HG03039 (cell line): ENCODE measurements at regions not wholly inside any gene's neighbourhood (a gene's known extent, or its start where the extent isn't known, plus 50 kb on each side); places are given as distances from the start of the nearest gene placed in this dataset.

Experiments
- ATAC-seq: cut with Tn5 transposase; IDR thresholded peaks from one replicate; pipeline ENCODE4 v1.9.1; 2021; ENCODE audit warnings: mild to moderate bottlenecking, moderate library complexity; ENCODE audit not compliant: unreplicated experiment

- ATAC-seq: no peak
These were observed 151.4 kb downstream of the RPS24 start for GRCh38 chr10:78184851-78185692.

GRCh38 chr10:78185693-78186055 is 152.0 kb downstream of the RPS24 start:
- ATAC-seq: no peak

GRCh38 chr10:78186572-78186971 is 152.9 kb downstream of the RPS24 start:
- ATAC-seq: no peak

- ATAC-seq: no peak
These were observed 153.7 kb downstream of the RPS24 start for GRCh38 chr10:78187371-78187770.

- no peak for ATAC-seq
These were observed 154.8 kb downstream of the RPS24 start for GRCh38 chr10:78188446-78188845.

- no peak for ATAC-seq
These were observed 156.6 kb downstream of the RPS24 start for GRCh38 chr10:78190051-78190825.

GRCh38 chr10:78191301-78191700 is 157.6 kb downstream of the RPS24 start:
- no peak for ATAC-seq

GRCh38 chr10:78193189-78193588 is 159.5 kb downstream of the RPS24 start:
- no peak for ATAC-seq

GRCh38 chr10:78194050-78194449 is 160.4 kb downstream of the RPS24 start:
- no peak for ATAC-seq

GRCh38 chr10:78194539-78195402 is 161.1 kb downstream of the RPS24 start:
- no peak for ATAC-seq

GRCh38 chr10:78196396-78196795 is 162.7 kb downstream of the RPS24 start:
- no peak for ATAC-seq

GRCh38 chr10:78196964-78197363 is 163.3 kb downstream of the RPS24 start:
- no peak for ATAC-seq

- ATAC-seq: no peak
These were observed 164.1 kb downstream of the RPS24 start for GRCh38 chr10:78197628-78198272.

- no peak for ATAC-seq
These were observed 165.5 kb downstream of the RPS24 start for GRCh38 chr10:78199005-78199725.

GRCh38 chr10:78199759-78200158 is 166.1 kb downstream of the RPS24 start:
- no peak for ATAC-seq

- no peak for ATAC-seq
These were observed 167.0 kb downstream of the RPS24 start for GRCh38 chr10:78200686-78201085.

GRCh38 chr10:78202386-78202785 is 168.7 kb downstream of the RPS24 start:
- ATAC-seq: no peak

GRCh38 chr10:78203915-78204818 is 170.5 kb downstream of the RPS24 start:
- no peak for ATAC-seq

- no peak for ATAC-seq
These were observed 171.9 kb downstream of the RPS24 start for GRCh38 chr10:78205457-78206016.
